Endothelial cell of umbilical vein (primary cell): ENCODE measurements at regions not wholly inside any gene's neighbourhood (a gene's known extent, or its start where the extent isn't known, plus 50 kb on each side); places are given as distances from the start of the nearest gene placed in this dataset.

ENCODE experiments used
- EZH2 ChIP-seq: IDR thresholded peaks from 2 replicates; pipeline ENCODE4 v1.6.1; 2012; ENCODE audit warnings: borderline replicate concordance, low read depth, mild to moderate bottlenecking, moderate library complexity, low read length, inconsistent platforms; ENCODE audit not compliant: severe bottlenecking
- POLR2A ChIP-seq: IDR thresholded peaks from 2 replicates; pipeline ENCODE4 v1.6.1; 2012; ENCODE audit warnings: low read depth, mild to moderate bottlenecking, control low read depth, low read length
- TF ChIP-seq, protein P1 (sequence below), 2 donors: IDR thresholded peaks; 1 replicate in 1 of 2; 2 replicates in 1 of 2; pipeline ENCODE4 v1.5.1; 2011; ENCODE audit warnings: low read length in 2 of 2, mild to moderate bottlenecking in 2 of 2, moderate library complexity in 2 of 2, control low read depth in 1 of 2, inconsistent platforms in 1 of 2, low read depth in 1 of 2; ENCODE audit not compliant: insufficient read depth in 1 of 2; ENCODE audit errors: extremely low read depth in 1 of 2
- TF ChIP-seq, protein P2 (sequence below): IDR thresholded peaks from 2 replicates; pipeline ENCODE4 v1.6.1; 2011; ENCODE audit not compliant: insufficient read depth, insufficient read length

DNA sequence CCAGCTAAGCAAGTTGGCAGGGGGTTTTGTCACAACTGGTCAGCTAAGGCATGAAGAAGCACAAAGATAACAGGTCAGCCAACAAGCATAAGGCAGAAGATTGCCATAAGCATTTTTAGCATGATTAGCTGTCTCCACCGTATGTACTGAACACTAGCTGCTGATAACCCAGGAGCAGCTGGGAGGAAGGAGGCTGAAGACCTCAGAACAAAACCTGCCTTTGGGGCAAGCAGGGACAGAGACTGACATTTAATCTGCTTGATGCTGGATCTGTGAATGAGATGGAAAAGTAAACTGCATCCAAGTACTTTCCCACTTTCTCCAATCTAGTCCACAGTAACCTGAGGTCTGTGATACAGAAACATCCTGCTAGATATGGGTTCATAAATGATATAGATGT is 353.0 kb upstream of the MAP3K7 start:
- TF ChIP-seq, protein P1, sequence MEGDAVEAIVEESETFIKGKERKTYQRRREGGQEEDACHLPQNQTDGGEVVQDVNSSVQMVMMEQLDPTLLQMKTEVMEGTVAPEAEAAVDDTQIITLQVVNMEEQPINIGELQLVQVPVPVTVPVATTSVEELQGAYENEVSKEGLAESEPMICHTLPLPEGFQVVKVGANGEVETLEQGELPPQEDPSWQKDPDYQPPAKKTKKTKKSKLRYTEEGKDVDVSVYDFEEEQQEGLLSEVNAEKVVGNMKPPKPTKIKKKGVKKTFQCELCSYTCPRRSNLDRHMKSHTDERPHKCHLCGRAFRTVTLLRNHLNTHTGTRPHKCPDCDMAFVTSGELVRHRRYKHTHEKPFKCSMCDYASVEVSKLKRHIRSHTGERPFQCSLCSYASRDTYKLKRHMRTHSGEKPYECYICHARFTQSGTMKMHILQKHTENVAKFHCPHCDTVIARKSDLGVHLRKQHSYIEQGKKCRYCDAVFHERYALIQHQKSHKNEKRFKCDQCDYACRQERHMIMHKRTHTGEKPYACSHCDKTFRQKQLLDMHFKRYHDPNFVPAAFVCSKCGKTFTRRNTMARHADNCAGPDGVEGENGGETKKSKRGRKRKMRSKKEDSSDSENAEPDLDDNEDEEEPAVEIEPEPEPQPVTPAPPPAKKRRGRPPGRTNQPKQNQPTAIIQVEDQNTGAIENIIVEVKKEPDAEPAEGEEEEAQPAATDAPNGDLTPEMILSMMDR (IDR thresholded peaks at IDR 0.05; ENCODE audit: extremely low read depth in 1 of 2, insufficient read depth in 1 of 2, low read depth in 1 of 2, low read length in 2 of 2): no peak
- TF ChIP-seq EZH2 (no peak), POLR2A (no peak)
- TF ChIP-seq, protein P2, sequence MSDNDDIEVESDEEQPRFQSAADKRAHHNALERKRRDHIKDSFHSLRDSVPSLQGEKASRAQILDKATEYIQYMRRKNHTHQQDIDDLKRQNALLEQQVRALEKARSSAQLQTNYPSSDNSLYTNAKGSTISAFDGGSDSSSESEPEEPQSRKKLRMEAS: no peak
